ENCODE measurements at regions not wholly inside any gene's neighbourhood (a gene's known extent, or its start where the extent isn't known, plus 50 kb on each side); places are given as distances from the start of the nearest gene placed in this dataset.
A peak's percentile ranks its signal among the peaks of the same experiment; 100 is the strongest.

GRCh38 chr7:27030393-27031050, 65.3 kb downstream of the HOXA1 start:
- Mint-ChIP-seq H3K27ac (peak overlapping the region; percentile 17; the same call in 1 of the 2 replicates), H3K36me3 (no peaks in the 10 kb centered on the region), H3K4me3 (0 out of 2 replicates have a peak overlapping the region, but pooled peaks have one; percentile 1), H3K4me1 (peaks cover 21% of the 10 kb centered on the region), H3K27me3 (ENCODE audit: low read depth) (peaks cover 24% of the 10 kb centered on the region), H3K9me3 (no peaks in the 10 kb centered on the region)
- ChIA-PET CTCF (interaction anchor here (0.5 kb wide), 1 partner anchor 27 kb away, joined by 3 read pairs; no protein-coding TSS in a partner anchor), POLR2A (interaction anchor here (0.6 kb wide), 1 partner anchor 34 kb away, joined by 5 read pairs; no protein-coding TSS in a partner anchor)
- DNase-seq (ENCODE audit: low spot score) = no peak
- peak; percentile 85 for ATAC-seq
- TF ChIP-seq ZNF423 (CRISPR knock-in tag; IDR thresholded peaks at IDR 0.05) (peak; percentile 95), CDX4 (CRISPR knock-in tag; IDR thresholded peaks at IDR 0.05; ENCODE audit: borderline replicate concordance) (no peak)

GRCh38 chr7:27025270-27025669, 70.5 kb downstream of the HOXA1 start:
- ATAC-seq (no peak), DNase-seq (ENCODE audit: low spot score) (no peak)
- CTCF ChIA-PET = no interaction called here
- H3K36me3 Mint-ChIP-seq = no peaks in the 10 kb centered on the region
- H3K27me3 Mint-ChIP-seq (ENCODE audit: low read depth) = peaks cover 26% of the 10 kb centered on the region
- no peaks in the 10 kb centered on the region for H3K9me3 Mint-ChIP-seq
- peaks cover 10% of the 10 kb centered on the region for H3K4me1 Mint-ChIP-seq
- TF ChIP-seq GRHL2 (CRISPR knock-in tag; IDR thresholded peaks at IDR 0.05; ENCODE audit: insufficient replicate concordance, severe bottlenecking) (no peak), JUN (CRISPR knock-in tag; IDR thresholded peaks at IDR 0.05) (no peak), USF1 (CRISPR knock-in tag; IDR thresholded peaks at IDR 0.05) (no peak), MLX (CRISPR knock-in tag; IDR thresholded peaks at IDR 0.05) (no peak), RELA (CRISPR knock-in tag; IDR thresholded peaks at IDR 0.05; ENCODE audit: borderline replicate concordance) (no peak), ZSCAN18 (CRISPR knock-in tag; IDR thresholded peaks at IDR 0.05) (no peak), PRRX2 (CRISPR knock-in tag; IDR thresholded peaks at IDR 0.05) (no peak), ZNF219 (CRISPR knock-in tag; IDR thresholded peaks at IDR 0.05; ENCODE audit: borderline replicate concordance) (no peak), ATF3 (CRISPR knock-in tag; conservative IDR thresholded peaks at IDR 0.05) (no peak), MYBL2 (CRISPR knock-in tag; IDR thresholded peaks at IDR 0.05) (no peak), JAZF1 (CRISPR knock-in tag; IDR thresholded peaks at IDR 0.05) (no peak), RORB (CRISPR knock-in tag; IDR thresholded peaks at IDR 0.05) (no peak), EMX1 (CRISPR knock-in tag; IDR thresholded peaks at IDR 0.05) (no peak), ZNF138 (CRISPR knock-in tag; conservative IDR thresholded peaks at IDR 0.05) (no peak), NFE2L1 (CRISPR knock-in tag; IDR thresholded peaks at IDR 0.05) (no peak), FOXK1 (CRISPR knock-in tag; IDR thresholded peaks at IDR 0.05) (no peak), SOX15 (CRISPR knock-in tag; IDR thresholded peaks at IDR 0.05) (no peak)
- POLR2A ChIA-PET = no interaction called here
- H3K27ac Mint-ChIP-seq = no peak overlapping the region
- no peak overlapping the region for H3K4me3 Mint-ChIP-seq

- TF ChIP-seq IRF2 (CRISPR knock-in tag; IDR thresholded peaks at IDR 0.05; ENCODE audit: borderline replicate concordance, low read depth) (no peak), MAX (CRISPR knock-in tag; IDR thresholded peaks at IDR 0.05) (no peak), IRF1 (CRISPR knock-in tag; IDR thresholded peaks at IDR 0.05) (no peak), NR3C1 (CRISPR knock-in tag; conservative IDR thresholded peaks at IDR 0.05; ENCODE audit: low read depth) (no peak), ZNF396 (CRISPR knock-in tag; IDR thresholded peaks at IDR 0.05; ENCODE audit: borderline replicate concordance) (no peak), CREB1 (CRISPR knock-in tag; IDR thresholded peaks at IDR 0.05) (no peak)
- H3K4me1 Mint-ChIP-seq = no peaks in the 10 kb centered on the region
- H3K36me3 Mint-ChIP-seq = peaks cover 20% of the 10 kb centered on the region
- CTCF ChIA-PET = no interaction called here
- ATAC-seq (no peak), DNase-seq (ENCODE audit: low spot score) (no peak)
- POLR2A ChIA-PET = no interaction called here
- H3K9me3 Mint-ChIP-seq = peaks cover 55% of the 10 kb centered on the region
- peaks cover 22% of the 10 kb centered on the region for H3K27me3 Mint-ChIP-seq (ENCODE audit: low read depth)
- H3K27ac Mint-ChIP-seq = no peak overlapping the region
- H3K4me3 Mint-ChIP-seq = no peak overlapping the region
Measured at GRCh38 chr7:27010068-27010467, 85.7 kb downstream of the HOXA1 start.
